Astrocyte (in vitro differentiated cells and primary cell): ENCODE measurements at regions not wholly inside any gene's neighbourhood (a gene's known extent, or its start where the extent isn't known, plus 50 kb on each side); places are given as distances from the start of the nearest gene placed in this dataset.

Experiments
- DNase-seq: peaks from one replicate; pipeline ENCODE4 v3.0.0-alpha.2; 2010; ENCODE audit warnings: low read depth
- FAIRE-seq: peaks from 2 replicates; lab custom pipeline; 2011; peaks lifted over from hg19 to GRCh38; lab: Jason Lieb, UNC
- H2AFZ ChIP-seq: 2 replicates; pipeline ENCODE4 v1.6.0; 2012; ENCODE audit warnings: low read depth, low read length, inconsistent platforms
- H3K27ac ChIP-seq: 2 replicates; pipeline ENCODE4 v1.5.1; 2011; ENCODE audit warnings: low read depth, low read length, inconsistent platforms
- H3K27me3 ChIP-seq: 2 replicates; pipeline ENCODE4 v1.6.0; 2011; ENCODE audit warnings: low read length, inconsistent platforms; ENCODE audit not compliant: insufficient read depth
- H3K36me3 ChIP-seq: 2 replicates; pipeline ENCODE4 v1.5.1; 2011; ENCODE audit warnings: low read length, inconsistent platforms; ENCODE audit not compliant: insufficient read depth
- H3K4me1 ChIP-seq: 2 replicates; pipeline ENCODE4 v1.5.1; 2011; ENCODE audit warnings: low read length, inconsistent platforms; ENCODE audit not compliant: insufficient read depth
- H3K4me2 ChIP-seq: 2 replicates; pipeline ENCODE4 v1.6.0; 2012; ENCODE audit warnings: low read length, inconsistent platforms
- H3K4me3 ChIP-seq: 2 replicates; pipeline ENCODE4 v1.5.1; 2011; ENCODE audit warnings: low read depth, mild to moderate bottlenecking, low read length, inconsistent platforms; ENCODE audit not compliant: insufficient read depth
- H3K79me2 ChIP-seq: 2 replicates; pipeline ENCODE4 v1.6.0; 2012; ENCODE audit warnings: mild to moderate bottlenecking, low read length, inconsistent platforms; ENCODE audit not compliant: insufficient read depth
- H3K9ac ChIP-seq: 2 replicates; pipeline ENCODE4 v1.6.0; 2012; ENCODE audit warnings: mild to moderate bottlenecking, low read length, inconsistent platforms
- H3K9me3 ChIP-seq: 2 replicates; pipeline ENCODE4 v1.5.1; 2012; ENCODE audit warnings: low read depth, mild to moderate bottlenecking, low read length, inconsistent platforms; ENCODE audit not compliant: insufficient read depth
- H4K20me1 ChIP-seq: 2 replicates; pipeline ENCODE4 v1.6.0; 2012; ENCODE audit warnings: low read length, inconsistent platforms; ENCODE audit not compliant: insufficient read depth
- H3K27ac Mint-ChIP-seq: one replicate; pipeline ENCODE4 v1.8.0; 2021; ENCODE audit warnings: mild to moderate bottlenecking, mixed read lengths; ENCODE audit not compliant: unreplicated experiment
- H3K27me3 Mint-ChIP-seq: one replicate; pipeline ENCODE4 v1.8.0; 2021; ENCODE audit warnings: low read depth, mixed read lengths; ENCODE audit not compliant: unreplicated experiment
- H3K36me3 Mint-ChIP-seq: one replicate; pipeline ENCODE4 v1.8.0; 2021; ENCODE audit warnings: low read depth, mixed read lengths; ENCODE audit not compliant: unreplicated experiment
- H3K4me1 Mint-ChIP-seq: one replicate; pipeline ENCODE4 v1.8.0; 2021; ENCODE audit warnings: low read depth, mixed read lengths; ENCODE audit not compliant: unreplicated experiment
- H3K4me3 Mint-ChIP-seq: one replicate; pipeline ENCODE4 v1.8.0; 2021; ENCODE audit warnings: mild to moderate bottlenecking, moderate library complexity, mixed read lengths; ENCODE audit not compliant: unreplicated experiment
- H3K9me3 Mint-ChIP-seq: one replicate; pipeline ENCODE4 v1.8.0; 2021; ENCODE audit warnings: mild to moderate bottlenecking, mixed read lengths; ENCODE audit not compliant: unreplicated experiment
- CTCF ChIP-seq: IDR thresholded peaks from 2 replicates; pipeline ENCODE4 v1.5.1; 2011; ENCODE audit warnings: low read depth, mild to moderate bottlenecking, inconsistent platforms, low read length, moderate library complexity; ENCODE audit not compliant: insufficient read depth
- EZH2 ChIP-seq: IDR thresholded peaks from 2 replicates; pipeline ENCODE4 v1.6.1; 2012; ENCODE audit warnings: mild to moderate bottlenecking, low read length, inconsistent platforms; ENCODE audit not compliant: insufficient read depth

- Mint-ChIP-seq H3K4me1 (peaks cover 3% of the 10 kb centered on the region), H3K27ac (no peak overlapping the region), H3K4me3 (no peak overlapping the region), H3K9me3 (peaks cover 5% of the 10 kb centered on the region), H3K27me3 (peaks cover 14% of the 10 kb centered on the region), H3K36me3 (peaks cover 3% of the 10 kb centered on the region)
- Histone ChIP-seq H3K9me3 (no peaks in the 10 kb centered on the region), H3K9ac (no peak overlapping the region), H3K79me2 (no peaks in the 10 kb centered on the region), H3K36me3 (no peaks in the 10 kb centered on the region), H2AFZ (no peak overlapping the region), H3K4me2 (no peak overlapping the region), H4K20me1 (no peaks in the 10 kb centered on the region), H3K4me3 (no peak overlapping the region), H3K27ac (no peak overlapping the region), H3K4me1 (peaks cover 5% of the 10 kb centered on the region), H3K27me3 (no peaks in the 10 kb centered on the region)
- TF ChIP-seq CTCF (no peak), EZH2 (no peak)
- FAIRE-seq, result no peak
- no peak for DNase-seq
Measured at GRCh38 chr1:56410405-56410804, 169.0 kb downstream of the PLPP3 start.

GRCh38 chr1:56409112-56409691 is 170.2 kb downstream of the PLPP3 start:
- peaks cover 9% of the 10 kb centered on the region for H3K27me3 Mint-ChIP-seq
- Histone ChIP-seq H3K27me3 (no peaks in the 10 kb centered on the region), H4K20me1 (no peaks in the 10 kb centered on the region), H3K4me2 (no peak overlapping the region), H3K79me2 (no peaks in the 10 kb centered on the region), H2AFZ (no peak overlapping the region), H3K9ac (no peak overlapping the region), H3K36me3 (no peaks in the 10 kb centered on the region), H3K4me1 (no peaks in the 10 kb centered on the region), H3K4me3 (no peak overlapping the region), H3K9me3 (no peaks in the 10 kb centered on the region), H3K27ac (no peak overlapping the region)
- H3K36me3 Mint-ChIP-seq, result peaks cover 3% of the 10 kb centered on the region
- no peak overlapping the region for H3K27ac Mint-ChIP-seq
- no peak for TF ChIP-seq EZH2
- TF ChIP-seq CTCF, result no peak
- no peak overlapping the region for H3K4me3 Mint-ChIP-seq
- DNase-seq (no peak), FAIRE-seq (no peak)
- peaks cover 5% of the 10 kb centered on the region for H3K9me3 Mint-ChIP-seq
- no peaks in the 10 kb centered on the region for H3K4me1 Mint-ChIP-seq

- Histone ChIP-seq H3K4me1 (no peaks in the 10 kb centered on the region), H3K4me2 (no peak overlapping the region), H3K9ac (no peak overlapping the region), H3K79me2 (no peaks in the 10 kb centered on the region), H2AFZ (no peak overlapping the region), H3K36me3 (no peaks in the 10 kb centered on the region), H3K4me3 (no peak overlapping the region), H3K27ac (no peak overlapping the region), H3K9me3 (no peaks in the 10 kb centered on the region), H3K27me3 (no peaks in the 10 kb centered on the region), H4K20me1 (no peaks in the 10 kb centered on the region)
- H3K27me3 Mint-ChIP-seq, result peaks cover 9% of the 10 kb centered on the region
- DNase-seq (no peak), FAIRE-seq (no peak)
- no peak overlapping the region for H3K27ac Mint-ChIP-seq
- H3K4me3 Mint-ChIP-seq, result no peak overlapping the region
- no peaks in the 10 kb centered on the region for H3K4me1 Mint-ChIP-seq
- H3K9me3 Mint-ChIP-seq, result peaks cover 5% of the 10 kb centered on the region
- peaks cover 3% of the 10 kb centered on the region for H3K36me3 Mint-ChIP-seq
- TF ChIP-seq EZH2 (no peak), CTCF (no peak)
Measured at GRCh38 chr1:56406821-56407220, 172.5 kb downstream of the PLPP3 start.
